Urothelium cell line (cell line): ENCODE measurements at regions not wholly inside any gene's neighbourhood (a gene's known extent, or its start where the extent isn't known, plus 50 kb on each side); places are given as distances from the start of the nearest gene placed in this dataset.
A peak's percentile ranks its signal among the peaks of the same experiment; 100 is the strongest.

ENCODE experiments used
- DNase-seq: peaks from one replicate; pipeline ENCODE4 v3.0.0; 2011; ENCODE audit warnings: low spot score, mixed read lengths
- FAIRE-seq: peaks from 2 replicates; lab custom pipeline; 2011; peaks lifted over from hg19 to GRCh38; lab: Jason Lieb, UNC

DNA sequence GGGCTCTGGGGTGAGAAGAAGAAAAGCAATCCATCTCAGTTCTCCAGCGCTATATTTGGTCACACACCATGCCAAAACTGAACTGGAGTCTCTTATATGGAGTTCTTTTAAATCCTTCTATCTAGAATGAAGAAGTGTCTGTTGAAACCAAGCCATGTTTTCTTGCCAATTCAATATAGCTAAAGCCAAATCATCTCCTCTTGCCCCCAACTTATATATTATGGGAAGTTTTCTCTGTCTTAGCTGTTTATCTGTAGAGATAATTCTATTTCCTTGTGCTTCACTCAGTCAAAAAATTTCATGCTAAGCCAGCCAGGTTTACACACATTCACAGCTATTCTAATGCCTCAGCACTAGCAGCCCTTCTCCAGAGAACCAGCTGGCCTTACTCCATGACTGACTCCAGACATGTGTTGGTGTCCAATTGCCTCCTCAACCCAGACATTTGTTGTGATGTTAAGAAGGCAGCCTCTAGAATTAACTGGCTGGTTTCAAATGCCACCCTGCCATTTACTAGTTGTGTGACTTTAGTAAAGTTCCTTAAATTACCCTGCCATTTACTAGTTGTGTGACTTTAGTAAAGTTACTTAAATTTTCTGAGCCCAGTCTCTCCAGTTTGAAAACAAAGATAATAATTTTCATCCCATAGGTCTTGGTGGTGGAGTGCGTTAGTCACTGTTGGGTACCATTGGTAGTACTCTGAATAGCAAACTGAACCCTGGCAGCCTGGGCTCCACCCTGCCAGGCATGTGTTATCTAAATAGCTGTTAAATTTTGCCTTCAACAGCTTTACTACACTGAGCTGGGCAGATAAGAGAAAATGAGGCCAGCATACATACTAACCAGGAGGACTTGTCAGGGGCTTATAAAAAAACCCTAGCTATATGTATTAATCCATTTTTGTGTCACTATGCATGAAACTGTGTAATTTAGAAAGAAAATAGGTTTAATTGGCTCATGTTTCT, 525.1 kb downstream of the LMO7 start:
- FAIRE-seq, result no peak
- DNase-seq, result no peak

DNA sequence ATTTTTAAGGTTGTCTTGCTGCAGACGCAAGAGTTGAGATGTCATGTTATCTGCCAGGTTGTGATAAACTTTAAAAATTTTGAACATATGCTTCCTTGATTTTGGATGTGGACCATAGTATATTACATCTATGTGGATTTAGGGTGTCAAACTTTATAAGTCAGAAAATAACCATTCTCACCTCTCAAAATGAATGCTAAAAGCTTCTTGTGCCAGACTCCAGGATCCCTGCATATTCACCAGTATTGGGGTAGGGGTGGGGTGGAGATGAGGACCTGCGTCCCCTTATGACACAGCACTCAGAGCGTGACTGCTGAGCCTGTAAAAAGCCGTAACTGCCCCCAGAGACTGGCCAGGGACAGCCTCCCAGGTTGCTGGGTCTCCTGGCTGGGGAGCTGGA, 524.4 kb downstream of the LMO7 start:
- no peak for FAIRE-seq

DNA sequence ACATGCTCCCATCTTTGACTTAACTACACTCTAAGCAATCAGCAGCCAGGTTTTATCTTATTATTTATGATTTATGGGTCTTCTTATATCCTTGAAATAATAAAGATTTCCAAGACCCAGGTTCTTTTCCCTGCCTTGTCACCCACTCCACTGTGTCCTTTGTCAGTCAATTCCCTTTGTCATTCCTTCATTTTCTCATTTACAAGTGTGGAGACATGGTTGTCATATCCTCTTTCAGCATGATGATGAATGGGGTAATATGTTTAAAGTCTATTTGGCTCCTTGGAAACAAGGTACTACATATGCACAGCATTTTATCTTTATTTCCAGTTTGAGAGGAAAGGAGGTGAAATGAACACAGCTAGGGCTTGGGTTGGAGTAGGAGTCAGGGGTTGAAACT, 521.8 kb downstream of the LMO7 start:
- no peak for DNase-seq
- FAIRE-seq, result no peak

More for the DNA sequence above, 524.4 kb downstream of the LMO7 start:
- DNase-seq, result no peak

DNA sequence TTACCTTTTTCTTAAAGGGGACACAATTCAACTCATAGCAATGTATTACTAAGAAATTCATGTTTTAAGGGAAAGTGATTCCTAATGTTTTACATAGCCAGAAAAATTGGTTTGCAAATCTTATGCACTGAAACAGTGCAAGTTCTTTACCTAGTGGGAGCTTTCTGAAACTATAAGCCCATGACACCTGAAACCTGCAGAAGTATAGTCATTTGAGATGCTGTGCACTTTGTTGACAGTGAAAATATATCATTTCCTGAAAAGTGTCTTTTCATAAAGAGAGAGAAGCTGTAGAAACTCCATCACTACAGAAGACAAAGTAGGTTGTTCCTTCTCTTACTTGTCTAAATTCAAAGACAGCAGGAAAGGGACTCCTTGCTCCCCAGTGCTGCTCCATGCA, 517.1 kb downstream of the LMO7 start:
- FAIRE-seq, result no peak
- no peak for DNase-seq

DNA sequence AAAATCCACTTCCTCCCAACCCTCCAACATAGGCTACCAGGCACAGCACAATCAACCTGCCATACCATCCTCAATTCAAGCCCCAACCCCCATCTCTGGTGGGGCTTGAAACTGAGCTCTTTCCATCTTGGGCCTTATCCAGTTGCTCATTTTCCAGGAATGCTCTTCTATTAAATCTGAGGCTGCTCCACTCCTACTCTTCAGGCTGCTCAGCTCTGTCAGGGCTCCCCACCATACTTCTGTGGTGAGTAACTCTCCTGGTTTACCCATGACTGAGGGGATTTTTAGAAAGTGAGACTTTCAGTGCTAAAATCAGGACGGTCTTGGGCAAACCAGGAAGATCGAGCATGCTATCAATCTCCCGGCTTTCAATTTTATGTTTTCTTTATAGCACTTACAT, 512.8 kb downstream of the LMO7 start:
- FAIRE-seq (no peak), DNase-seq (peak; percentile 48)

DNA sequence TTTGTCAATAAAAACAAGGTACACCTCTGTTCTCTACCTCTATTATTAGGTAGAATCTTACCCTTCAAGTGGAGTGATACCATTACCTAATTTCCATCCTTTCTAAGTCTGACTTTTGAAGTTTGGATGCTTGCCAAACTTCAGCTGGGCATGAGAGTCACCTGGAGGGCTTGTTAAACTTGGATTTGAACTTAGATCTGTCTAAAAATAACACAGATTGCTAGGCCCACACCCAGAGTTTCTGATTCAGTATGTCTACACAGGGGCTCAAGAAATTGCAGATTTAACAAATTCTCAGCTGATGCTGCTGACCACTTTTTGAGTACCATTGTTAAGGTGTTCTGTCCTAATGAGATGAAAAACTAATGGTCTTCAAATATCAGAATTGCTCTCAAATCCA, 512.2 kb downstream of the LMO7 start:
- DNase-seq (no peak), FAIRE-seq (no peak)

DNA sequence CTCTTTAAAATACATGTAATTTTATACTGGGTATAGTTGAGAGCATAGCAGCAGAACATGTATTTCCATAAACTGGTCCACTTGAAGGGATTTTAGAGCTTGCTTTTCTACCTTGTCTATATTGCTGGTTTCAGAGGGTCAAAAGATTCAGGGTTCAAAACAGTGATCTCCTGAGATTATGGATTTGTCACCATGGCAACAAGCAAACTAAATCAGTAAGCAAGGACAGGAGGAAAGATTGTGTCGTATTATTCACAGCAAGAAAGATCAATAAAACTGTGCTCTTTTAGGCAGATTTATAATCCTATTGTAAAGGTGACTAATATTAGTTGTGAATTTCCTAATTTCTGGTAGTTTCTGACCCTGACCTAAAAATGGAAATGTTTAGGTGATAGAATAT, 496.4 kb downstream of the LMO7 start:
- FAIRE-seq (no peak), DNase-seq (no peak)

DNA sequence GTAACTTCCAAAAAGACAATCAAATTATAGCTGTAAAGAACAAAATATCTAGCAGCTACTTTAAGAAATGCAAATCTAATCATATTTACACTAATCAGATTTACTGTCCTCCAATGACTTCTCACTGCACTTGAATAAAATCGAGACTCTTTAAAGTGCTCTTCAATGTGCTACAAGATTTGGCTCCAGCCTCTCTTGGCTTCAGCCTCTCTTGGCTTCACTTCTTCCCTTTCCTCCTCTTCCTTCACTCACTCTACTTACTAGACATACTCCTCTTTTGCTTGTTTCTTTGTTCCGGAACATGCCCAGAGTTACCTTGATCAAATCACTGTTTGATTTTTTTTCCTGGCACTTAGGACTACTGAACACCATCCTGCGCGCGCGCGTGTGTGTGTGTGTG, 495.4 kb downstream of the LMO7 start:
- FAIRE-seq, result no peak
- DNase-seq, result no peak

DNA sequence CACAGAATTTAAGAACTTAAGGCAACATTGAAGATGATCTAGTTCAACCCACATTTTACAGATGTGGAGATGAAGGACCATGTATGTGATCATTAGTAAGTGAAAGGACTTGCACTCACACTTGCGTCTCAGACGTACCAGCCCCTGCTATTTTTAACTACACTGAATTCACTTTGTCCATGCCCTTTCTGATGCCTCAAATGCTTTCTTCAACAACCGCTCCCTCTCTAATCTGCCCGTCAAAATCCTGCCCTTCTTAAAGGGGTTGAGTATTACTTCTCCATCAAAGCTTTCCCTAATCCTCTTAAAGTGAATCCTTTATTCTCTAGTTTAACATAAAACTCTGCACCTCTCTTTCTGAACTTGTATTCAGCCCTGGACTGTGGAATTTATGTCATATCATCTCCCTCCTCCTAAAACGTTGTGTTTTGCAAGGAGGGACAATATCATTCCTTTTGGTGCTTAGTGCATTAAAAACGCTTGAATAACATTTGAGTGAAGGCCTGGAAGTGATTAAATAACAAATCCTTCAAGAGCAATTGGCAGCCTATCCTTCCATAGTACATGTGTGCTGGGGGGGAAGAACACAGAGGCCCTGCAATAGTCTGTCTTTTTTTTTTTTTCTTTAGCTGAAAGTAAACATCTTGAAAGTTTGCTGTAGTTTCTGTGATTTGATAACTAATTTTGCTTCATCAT, 493.3 kb downstream of the LMO7 start:
- no peak for DNase-seq
- FAIRE-seq, result no peak

DNA sequence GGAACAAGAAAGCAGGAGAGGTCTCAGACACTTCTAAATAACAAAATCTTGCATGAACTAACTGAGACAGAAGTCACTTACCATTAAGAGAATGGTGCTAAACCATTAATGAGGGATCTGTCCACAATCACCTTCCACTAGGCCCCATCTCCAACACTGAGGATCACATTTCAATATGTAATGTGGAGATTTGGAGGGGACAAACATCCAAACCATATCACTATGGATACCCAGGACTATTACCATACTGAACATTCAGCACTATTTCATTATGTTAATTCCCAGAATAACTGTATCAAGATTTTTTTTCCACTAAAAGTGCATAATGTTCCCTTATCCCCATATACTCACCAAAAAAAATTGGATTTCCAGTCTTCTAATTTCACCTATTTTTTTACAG, 491.8 kb downstream of the LMO7 start:
- FAIRE-seq, result no peak
- no peak for DNase-seq

DNA sequence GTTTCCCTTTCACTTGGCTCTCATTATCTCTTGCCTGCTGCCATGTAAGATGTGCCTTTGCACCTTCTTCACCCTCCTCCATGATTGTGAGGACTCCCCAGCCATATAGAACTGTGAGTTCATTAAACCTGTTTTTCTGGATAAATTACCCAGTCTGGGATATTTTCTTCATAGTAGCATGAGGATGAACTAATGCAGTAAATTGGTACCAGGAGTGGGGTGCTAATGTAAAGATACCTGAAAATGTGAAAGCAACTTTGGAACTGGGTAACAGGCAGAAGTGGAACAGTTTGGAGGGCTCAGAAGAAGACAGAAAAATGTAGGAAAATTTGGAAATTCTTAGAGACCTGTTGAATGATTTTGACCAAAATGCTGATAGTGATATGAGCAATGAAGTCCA, 487.4 kb downstream of the LMO7 start:
- no peak for FAIRE-seq

DNA sequence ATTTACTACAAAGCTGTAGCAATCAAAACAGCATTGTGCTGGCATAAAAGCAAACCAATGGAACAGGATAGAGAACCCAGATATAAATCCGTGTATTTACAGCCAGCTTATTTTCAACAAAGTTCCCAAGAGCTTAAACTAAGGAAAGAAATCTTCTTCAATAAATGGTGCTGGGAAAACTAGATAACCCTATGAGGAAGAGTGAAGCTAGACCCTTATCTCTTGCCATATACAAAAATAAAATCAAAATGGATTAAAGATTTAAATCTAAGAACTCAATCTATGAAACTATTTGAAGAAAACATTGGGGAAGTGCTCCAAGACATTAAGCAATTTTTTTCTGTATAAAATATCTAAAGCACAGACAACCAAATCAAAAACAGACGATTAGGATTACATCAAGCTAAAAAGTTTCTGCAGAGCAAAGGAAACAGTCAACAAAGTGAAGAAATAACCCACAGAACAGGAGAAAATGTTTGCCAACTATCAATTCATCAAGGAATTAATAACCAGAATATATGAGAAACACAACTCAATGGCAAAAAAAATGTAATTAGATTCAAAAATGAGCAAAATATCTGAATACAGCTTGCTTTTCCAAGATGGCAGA, 480.7 kb downstream of the LMO7 start:
- DNase-seq (no peak), FAIRE-seq (no peak)

More for the DNA sequence above, 487.4 kb downstream of the LMO7 start:
- DNase-seq, result no peak

DNA sequence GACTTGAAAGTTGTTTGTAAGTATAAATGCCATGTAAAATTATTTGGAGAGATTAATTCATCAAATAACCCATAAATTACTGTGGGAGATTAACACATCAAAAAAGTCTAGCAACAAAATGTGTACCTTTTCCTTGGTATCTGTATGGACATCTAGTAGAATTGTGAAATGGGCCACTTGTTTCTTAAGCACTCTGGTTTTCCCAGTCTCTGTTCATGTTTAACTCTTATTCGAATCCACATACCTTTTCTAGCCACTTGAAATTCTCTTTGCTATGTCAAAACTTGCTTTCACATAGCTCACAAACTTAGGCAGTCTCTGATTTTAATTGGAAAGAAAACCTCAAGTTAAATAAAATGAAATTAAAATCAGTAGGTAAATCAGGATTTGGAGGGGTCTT, 470.6 kb downstream of the LMO7 start:
- FAIRE-seq, result no peak
- no peak for DNase-seq

DNA sequence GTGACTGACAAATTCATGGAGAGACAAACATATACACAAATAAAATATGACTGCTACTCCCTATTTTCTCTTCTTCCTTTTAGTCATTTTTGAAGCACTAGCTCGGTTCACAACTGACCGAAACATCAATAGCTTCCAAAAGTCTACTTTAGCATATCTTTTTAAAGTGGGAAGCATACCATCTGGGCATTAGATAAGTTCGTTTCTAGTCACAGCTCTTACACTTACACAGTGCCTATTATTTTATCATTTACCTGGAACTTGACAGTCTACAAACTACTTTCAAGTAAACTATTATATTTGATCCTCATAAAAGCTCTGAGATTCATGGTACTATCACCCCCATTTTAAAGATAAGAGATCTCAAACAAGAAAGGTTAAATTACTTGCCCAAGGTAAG, 458.5 kb downstream of the LMO7 start:
- no peak for DNase-seq
- no peak for FAIRE-seq

DNA sequence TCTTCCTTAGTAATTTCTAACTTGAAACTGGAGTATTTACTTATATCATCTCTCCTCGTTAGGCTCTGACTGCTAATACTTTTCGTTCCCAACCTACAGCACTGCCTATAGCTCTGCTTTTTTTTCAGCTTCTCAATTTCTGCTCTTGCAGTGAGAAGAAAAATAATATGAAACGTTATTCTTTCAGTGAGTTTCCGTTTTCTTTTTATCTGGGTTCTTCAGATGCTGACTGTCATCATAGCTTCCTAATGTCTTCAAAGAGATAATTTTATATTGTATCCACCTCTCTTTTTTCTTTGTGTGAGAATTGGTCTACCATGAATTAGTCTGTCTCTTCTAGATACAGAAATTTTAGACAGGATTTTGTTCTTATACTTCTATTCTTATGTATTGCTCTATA, 454.9 kb downstream of the LMO7 start:
- no peak for FAIRE-seq
- DNase-seq, result no peak

DNA sequence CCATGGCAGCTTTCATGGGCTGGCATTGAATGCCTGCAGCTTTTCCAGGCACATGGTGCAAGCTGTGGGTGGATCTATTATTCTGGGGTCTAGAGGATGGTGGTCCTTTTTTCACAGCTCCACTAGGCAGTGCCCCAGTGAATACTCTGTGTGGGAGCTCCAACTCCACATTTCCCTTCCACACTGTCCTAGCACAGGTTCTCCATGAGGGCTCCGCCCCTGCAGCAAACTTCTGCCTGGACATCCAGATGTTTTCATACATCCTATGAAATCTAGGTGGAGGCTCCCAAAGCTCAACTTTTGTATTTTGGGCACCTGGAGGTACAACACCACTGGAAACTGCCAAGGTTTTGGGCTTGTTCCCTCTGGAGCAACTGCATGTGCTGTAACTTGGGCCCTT, 450.6 kb downstream of the LMO7 start:
- FAIRE-seq, result no peak
- no peak for DNase-seq

DNA sequence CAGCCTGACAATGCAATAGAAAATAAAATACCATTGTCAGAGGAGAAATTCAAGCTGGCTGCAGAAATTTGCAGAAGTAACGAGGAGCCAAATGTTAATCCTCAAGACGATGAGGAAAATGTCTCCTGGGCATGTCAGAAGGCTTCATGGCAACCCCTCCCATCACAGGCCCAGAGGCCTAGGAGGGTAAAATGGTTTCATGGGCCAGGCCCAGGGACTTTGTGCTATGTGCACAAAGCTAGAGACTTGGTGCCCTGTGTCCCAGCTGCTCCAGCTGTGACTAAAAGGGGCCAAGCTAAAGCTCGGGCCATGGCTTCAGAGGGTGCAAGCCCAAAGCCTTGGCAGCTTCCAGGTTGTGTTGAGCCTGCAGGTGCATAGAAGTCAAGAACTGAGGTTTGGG, 431.7 kb downstream of the LMO7 start:
- FAIRE-seq, result no peak
- no peak for DNase-seq

DNA sequence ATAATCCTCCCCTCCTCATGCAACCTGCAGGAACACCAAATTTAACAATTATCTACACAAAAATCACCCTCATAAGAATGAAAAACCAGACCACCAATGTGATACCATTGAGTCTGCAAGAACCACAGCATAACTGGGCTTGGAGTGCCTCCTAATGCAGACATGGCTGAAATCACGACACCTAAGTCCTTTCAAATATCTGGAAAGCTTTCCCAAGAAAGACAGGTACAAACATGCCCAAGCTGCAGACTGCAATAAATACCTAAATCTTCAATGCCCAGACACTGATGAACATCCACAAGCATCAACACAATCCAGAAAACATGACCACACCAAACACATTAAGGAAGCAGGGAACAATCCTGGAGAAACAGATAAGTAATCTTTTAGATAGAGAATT, 417.1 kb downstream of the LMO7 start:
- FAIRE-seq, result no peak
- no peak for DNase-seq

DNA sequence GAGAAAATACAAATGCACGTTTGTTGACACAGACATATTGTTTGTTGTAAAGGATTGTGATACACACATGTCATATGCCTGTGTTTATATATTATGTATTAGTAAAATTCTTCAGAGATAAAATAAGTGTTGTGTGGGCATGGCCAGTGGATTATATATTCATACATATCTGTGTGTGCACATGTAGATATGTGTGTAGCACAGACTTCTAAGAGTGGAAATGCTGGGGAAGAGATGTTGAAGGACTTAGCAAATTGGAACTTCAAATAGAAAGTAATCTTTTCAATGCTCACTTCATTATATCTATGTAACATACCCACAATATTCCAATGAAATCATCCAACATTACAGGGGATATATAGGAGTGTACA, 413.2 kb downstream of the LMO7 start:
- FAIRE-seq (no peak), DNase-seq (no peak)

DNA sequence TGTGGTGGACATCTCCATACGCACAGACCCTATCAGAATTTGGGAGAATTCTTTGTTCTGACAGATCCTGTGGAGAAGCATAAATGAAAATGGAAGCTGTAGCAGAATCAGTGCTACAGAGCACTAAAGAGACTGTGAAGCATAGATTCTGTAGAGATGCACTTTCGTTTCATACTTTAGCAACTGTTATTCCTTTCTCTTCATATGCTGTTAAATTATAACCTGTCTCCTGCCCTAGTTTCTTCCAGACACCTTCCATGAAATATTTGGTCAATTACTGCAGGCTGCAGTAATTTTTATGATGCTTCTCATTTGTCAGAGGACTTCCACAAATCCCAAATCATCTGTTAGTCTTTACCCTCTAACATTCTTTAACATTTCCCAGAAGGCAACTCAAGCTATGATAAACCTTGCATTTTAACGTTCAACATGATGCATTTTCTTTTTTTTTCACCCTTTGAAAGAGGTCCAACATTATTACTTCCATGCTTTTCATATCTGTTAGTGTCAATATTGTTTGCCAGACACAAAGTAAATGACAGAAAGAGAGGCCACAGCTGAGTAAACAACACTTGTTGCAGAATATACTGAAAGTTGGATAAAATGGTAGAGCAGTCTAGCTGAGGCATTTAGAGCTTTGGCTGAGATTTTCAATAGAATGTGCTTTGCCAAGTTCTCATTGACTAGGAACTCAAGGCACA, 412.7 kb downstream of the LMO7 start:
- FAIRE-seq, result no peak
- no peak for DNase-seq

DNA sequence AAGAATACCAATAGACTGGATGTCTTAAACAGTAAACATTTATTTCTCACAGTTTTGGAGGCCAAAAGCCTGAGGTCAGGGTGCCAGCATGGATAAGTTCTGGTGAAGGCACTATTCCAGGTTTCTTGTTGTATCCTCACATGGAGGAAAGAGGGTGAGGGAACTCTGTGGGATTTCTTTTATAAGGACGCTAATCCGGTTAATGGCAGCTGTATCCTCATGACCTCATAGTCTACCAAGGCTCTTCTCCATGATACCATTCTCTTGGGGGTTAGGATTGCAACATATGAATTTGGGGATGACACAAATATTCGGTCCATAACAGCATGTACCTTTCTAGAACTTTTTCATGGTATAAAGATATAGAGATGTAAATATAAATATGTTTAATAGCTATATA, 412.0 kb downstream of the LMO7 start:
- no peak for DNase-seq
- no peak for FAIRE-seq
